ENCODE measurements at regions not wholly inside any gene's neighbourhood (a gene's known extent, or its start where the extent isn't known, plus 50 kb on each side); places are given as distances from the start of the nearest gene placed in this dataset.

- no peak for TF ChIP-seq RNF2 (IDR thresholded peaks at IDR 0.05; ENCODE audit: borderline replicate concordance, low read depth, low read length, missing control alignments, poor library complexity, severe bottlenecking)
These were observed 1280.9 kb downstream of the AACS start (continued) for GRCh38 chr12:126346087-126346486.
